Fibroblast of pulmonary artery (primary cell): ENCODE measurements at regions not wholly inside any gene's neighbourhood (a gene's known extent, or its start where the extent isn't known, plus 50 kb on each side); places are given as distances from the start of the nearest gene placed in this dataset.

Experiments
- DNase-seq: peaks from one replicate; pipeline ENCODE4 v3.0.0-alpha.2; 2010; ENCODE audit warnings: low read depth
- H3K4me3 ChIP-seq: replicated peaks from 2 replicates; pipeline ENCODE4 v1.5.1; 2011; ENCODE audit warnings: low read depth, mild to moderate bottlenecking, control low read depth, low read length, moderate library complexity
- TF ChIP-seq, protein P1 (sequence below): IDR thresholded peaks from 2 replicates; pipeline ENCODE4 v1.5.1; 2011; ENCODE audit warnings: mild to moderate bottlenecking, control low read depth, low read length, inconsistent platforms; ENCODE audit errors: missing control alignments

DNA sequence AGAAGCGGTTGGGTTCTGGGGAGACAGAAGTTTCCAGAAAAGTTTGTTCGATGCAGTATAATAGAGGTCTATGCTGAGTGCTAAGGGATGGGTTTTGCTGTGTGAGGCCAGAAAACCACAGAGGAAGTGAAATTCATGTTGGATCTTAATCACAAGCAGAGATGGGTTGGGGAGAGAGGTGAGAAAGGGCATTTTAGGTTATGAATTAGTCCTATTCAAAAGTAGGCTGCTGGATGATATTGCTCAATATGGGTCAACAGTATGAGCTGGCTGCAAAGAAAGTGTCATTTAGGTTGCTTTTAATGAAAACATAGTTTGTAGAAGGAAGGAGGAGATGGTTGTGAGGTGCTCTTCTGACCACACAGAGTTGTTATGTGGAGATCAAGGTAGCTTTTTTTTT is 118.8 kb upstream of the LHCGR start:
- no peak overlapping the region for H3K4me3 ChIP-seq
- TF ChIP-seq, protein P1, sequence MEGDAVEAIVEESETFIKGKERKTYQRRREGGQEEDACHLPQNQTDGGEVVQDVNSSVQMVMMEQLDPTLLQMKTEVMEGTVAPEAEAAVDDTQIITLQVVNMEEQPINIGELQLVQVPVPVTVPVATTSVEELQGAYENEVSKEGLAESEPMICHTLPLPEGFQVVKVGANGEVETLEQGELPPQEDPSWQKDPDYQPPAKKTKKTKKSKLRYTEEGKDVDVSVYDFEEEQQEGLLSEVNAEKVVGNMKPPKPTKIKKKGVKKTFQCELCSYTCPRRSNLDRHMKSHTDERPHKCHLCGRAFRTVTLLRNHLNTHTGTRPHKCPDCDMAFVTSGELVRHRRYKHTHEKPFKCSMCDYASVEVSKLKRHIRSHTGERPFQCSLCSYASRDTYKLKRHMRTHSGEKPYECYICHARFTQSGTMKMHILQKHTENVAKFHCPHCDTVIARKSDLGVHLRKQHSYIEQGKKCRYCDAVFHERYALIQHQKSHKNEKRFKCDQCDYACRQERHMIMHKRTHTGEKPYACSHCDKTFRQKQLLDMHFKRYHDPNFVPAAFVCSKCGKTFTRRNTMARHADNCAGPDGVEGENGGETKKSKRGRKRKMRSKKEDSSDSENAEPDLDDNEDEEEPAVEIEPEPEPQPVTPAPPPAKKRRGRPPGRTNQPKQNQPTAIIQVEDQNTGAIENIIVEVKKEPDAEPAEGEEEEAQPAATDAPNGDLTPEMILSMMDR: no peak
- no peak for DNase-seq

DNA sequence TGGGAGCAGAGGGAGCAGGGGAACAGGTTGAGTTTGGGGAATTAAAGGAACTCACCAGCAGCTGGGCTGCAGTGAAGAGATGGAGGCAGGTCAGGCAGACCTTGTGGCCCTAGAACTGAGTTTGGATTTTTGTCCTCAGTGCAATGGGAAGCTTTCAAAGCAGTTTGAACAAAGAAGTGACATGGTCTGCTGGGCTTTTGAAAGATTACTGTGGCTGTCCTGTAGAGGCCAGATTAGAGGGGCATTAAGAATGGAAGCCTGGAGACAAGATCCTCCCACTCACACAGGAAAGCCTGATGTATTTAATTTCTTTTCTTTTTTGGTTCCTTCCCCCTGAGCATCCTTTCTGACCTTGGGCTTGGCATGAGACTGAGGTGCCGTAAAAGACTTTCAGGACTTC is 118.1 kb upstream of the LHCGR start:
- DNase-seq: no peak
- TF ChIP-seq, protein P1: no peak
- no peak overlapping the region for H3K4me3 ChIP-seq

DNA sequence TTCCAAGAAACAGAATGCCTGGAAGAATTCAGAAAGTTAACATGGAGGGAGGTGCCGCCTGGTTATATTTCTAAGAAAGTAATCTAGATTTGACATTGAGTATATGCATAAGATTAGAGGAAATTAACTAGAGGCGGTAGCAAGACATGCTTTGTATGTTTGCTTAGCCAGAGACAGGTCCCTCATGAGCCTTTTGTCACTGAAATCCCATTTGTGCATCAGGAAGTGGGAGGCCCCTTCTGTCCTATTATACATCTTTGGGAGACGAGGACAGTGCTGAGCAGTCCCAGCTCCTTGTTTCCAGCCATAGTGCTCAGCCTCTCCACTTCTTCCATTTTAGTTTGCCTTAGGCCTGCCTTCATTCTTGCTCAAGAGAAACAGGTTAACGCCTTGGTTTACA is 115.4 kb upstream of the LHCGR start:
- no peak for DNase-seq
- TF ChIP-seq, protein P1: no peak
- no peak overlapping the region for H3K4me3 ChIP-seq

DNA sequence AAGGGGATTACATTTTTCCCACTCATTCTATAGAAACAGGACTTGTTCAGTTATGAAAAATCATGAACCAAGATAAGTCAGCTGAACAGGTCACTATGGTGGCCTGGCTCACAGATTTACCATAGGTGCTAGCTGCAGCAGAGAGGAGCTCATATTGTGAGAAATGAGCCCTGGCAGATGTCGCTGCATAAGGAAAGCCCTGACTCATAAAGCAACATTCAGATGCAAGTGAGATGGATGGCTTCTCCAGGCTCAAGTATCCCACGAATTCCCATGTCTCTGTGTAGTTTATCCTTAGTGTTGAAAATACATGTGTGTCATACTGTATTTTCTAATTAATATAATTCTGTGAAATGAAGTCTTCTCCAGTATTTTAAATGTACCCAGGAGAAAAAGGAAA is 115.0 kb upstream of the LHCGR start:
- no peak overlapping the region for H3K4me3 ChIP-seq
- no peak for DNase-seq
- TF ChIP-seq, protein P1: no peak

DNA sequence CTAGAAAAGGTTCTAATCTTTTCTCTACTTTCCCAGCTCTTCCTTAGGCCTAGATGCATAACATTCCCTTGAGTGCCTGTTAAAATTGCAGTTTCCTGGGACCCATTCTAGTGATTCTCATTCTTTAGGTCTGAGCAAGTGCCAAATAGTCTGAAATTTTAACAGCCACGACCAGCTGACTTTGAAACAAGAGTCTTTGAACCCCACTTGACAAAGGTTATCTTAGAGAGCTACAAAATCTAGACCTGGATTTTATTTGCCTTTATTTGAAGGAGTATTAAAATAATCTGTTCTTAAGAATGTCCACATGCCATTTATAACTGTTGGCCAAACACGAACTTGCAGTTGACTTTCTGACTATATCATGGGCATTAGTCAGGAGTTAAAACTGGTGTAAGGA is 110.2 kb upstream of the LHCGR start:
- H3K4me3 ChIP-seq: no peak overlapping the region
- DNase-seq: no peak
- TF ChIP-seq, protein P1: no peak

DNA sequence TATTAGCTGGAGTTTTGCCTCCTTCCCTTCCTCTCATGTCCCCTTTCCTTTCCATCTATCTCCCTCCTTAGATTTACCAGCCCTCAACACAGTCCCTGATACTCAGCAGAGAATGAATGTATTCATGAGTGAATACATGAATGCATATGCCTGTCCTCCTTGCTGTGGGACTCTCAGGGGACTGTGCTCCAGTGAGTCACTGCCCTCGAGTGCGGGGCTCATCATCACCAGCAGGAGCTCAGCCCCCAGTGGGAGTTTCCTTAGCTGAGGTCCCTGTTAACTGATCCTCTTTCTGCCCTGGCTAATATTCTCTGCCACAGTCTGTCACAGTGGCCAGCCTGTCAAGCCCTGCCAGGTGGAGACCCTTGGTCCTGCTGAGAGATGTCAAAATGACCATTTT is 104.9 kb upstream of the LHCGR start:
- TF ChIP-seq, protein P1: no peak
- no peak for DNase-seq
- H3K4me3 ChIP-seq: no peak overlapping the region

DNA sequence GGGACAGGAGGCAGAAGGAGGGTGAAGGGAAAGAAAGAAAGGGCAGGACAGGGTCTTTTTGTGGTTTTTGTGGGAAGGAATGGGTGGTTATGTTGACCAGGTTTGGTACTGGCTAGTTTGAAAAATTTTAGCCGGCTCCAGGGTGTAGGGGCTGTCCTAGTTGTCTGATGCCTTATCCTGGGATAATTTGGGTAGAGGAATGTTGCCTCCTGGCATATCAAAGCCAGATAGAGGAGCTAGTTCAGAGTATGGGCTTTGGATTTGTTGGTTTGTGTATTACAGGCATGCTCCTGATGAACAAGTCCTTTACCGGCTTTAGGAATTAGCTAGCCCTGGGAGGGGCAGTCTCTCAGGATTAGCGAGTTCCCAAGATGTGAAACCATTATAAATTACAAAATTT is 101.1 kb upstream of the LHCGR start:
- no peak overlapping the region for H3K4me3 ChIP-seq
- no peak for DNase-seq
- TF ChIP-seq, protein P1: no peak
